ENCODE measurements at regions not wholly inside any gene's neighbourhood (a gene's known extent, or its start where the extent isn't known, plus 50 kb on each side); places are given as distances from the start of the nearest gene placed in this dataset.

DNA sequence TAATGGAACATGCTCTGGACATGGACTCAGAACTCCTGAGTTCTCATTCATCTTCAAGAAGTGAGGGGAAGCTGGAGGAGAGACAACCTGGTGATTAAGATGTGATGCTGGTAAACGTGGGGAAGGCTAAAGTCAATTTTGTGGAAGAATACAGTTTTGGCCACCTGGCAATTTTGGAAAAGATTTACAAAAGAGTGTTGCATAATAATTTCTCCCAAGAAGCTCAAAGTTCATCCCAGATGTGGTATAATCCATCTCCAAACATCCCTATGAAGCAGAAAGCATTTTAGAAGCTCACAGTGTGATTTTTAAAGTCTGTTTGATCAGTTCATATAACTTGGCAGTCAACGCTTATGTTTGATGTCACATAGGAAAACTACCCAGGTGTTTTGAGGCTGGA is 208.7 kb downstream of the LMX1A start:
- Histone ChIP-seq H3K4me1 (no peaks in the 10 kb centered on the region), H3K36me3 (no peaks in the 10 kb centered on the region), H3K9me3 (peaks cover 0 to 2% (median 0%) of the 10 kb centered on the region in 12 donors), H3K27me3 (peaks cover 0 to 25% (median 0%) of the 10 kb centered on the region in 9 donors), H3K27ac (no peak overlapping the region), H3K4me3 (no peak overlapping the region)
- DNase-seq = no peak
- intact Hi-C loops (cut with DNase I) = loop anchor here in 9 of 10 donors (5.0 to 10.0 kb wide), 3 partner anchors 217 to 447 kb away; no protein-coding TSS in a partner anchor
- TF ChIP-seq, protein P1, sequence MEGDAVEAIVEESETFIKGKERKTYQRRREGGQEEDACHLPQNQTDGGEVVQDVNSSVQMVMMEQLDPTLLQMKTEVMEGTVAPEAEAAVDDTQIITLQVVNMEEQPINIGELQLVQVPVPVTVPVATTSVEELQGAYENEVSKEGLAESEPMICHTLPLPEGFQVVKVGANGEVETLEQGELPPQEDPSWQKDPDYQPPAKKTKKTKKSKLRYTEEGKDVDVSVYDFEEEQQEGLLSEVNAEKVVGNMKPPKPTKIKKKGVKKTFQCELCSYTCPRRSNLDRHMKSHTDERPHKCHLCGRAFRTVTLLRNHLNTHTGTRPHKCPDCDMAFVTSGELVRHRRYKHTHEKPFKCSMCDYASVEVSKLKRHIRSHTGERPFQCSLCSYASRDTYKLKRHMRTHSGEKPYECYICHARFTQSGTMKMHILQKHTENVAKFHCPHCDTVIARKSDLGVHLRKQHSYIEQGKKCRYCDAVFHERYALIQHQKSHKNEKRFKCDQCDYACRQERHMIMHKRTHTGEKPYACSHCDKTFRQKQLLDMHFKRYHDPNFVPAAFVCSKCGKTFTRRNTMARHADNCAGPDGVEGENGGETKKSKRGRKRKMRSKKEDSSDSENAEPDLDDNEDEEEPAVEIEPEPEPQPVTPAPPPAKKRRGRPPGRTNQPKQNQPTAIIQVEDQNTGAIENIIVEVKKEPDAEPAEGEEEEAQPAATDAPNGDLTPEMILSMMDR (IDR thresholded peaks at IDR 0.05) = no peak
- TF ChIP-seq POLR2A (IDR thresholded peaks at IDR 0.05) = no peak
- WGBS, 4 donors = 65 to 78% (median 72%) methylated on average over 2 of the region's 2 CpGs
- no peak for ATAC-seq

DNA sequence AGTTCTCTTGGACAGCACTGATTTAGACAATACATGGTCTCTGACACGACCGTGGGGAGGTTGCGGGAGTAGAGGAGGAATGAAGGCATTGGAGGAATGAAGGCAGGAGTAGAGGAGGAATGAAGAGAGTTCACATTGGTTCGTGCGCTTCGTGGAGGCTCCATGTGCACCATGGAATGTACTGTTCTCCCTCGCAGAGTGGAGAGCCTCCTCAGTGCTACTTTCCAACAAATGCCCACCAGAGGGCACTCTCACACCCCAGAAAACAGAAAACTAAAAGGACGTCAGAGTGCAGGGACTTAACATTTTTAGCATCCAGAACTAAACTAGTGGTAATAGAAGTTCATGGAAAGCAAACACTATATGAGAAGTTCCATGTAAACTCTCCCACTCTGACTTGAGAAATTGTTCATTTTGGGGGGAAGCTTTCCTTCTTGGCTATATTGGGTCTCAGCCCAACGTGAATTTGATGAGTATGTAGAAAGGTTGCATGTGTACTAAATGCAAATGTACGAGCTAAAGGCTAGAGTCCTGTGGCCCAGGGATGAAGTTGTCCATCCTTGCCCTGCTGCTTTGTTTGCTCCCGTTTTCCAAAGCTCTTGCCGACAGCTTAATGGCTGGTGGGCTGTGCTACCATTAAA is 211.6 kb downstream of the LMX1A start:
- Histone ChIP-seq H3K4me3 (no peak overlapping the region), H3K36me3 (no peaks in the 10 kb centered on the region), H3K4me1 (no peaks in the 10 kb centered on the region), H3K27ac (no peak overlapping the region), H3K9me3 (peaks cover 0 to 2% (median 0%) of the 10 kb centered on the region in 12 donors), H3K27me3 (peaks cover 0 to 49% (median 10%) of the 10 kb centered on the region in 9 donors)
- intact Hi-C loops (cut with DNase I) = loop anchor here in 9 of 10 donors (2.0 to 10.0 kb wide), 4 partner anchors 220 to 450 kb away; no protein-coding TSS in a partner anchor
- no peak for TF ChIP-seq POLR2A (IDR thresholded peaks at IDR 0.05)
- TF ChIP-seq, protein P1 (IDR thresholded peaks at IDR 0.05) = peak; percentile 53 to 79 (median 68)
- WGBS, 4 donors = 20 to 22% (median 21%) methylated on average over 12 of the region's 12 CpGs
- DNase-seq (peak in 4 of 5 donors; percentile 16 to 37 (median 32)), ATAC-seq (peak in 3 of 4 donors; percentile 62 to 80 (median 72))

DNA sequence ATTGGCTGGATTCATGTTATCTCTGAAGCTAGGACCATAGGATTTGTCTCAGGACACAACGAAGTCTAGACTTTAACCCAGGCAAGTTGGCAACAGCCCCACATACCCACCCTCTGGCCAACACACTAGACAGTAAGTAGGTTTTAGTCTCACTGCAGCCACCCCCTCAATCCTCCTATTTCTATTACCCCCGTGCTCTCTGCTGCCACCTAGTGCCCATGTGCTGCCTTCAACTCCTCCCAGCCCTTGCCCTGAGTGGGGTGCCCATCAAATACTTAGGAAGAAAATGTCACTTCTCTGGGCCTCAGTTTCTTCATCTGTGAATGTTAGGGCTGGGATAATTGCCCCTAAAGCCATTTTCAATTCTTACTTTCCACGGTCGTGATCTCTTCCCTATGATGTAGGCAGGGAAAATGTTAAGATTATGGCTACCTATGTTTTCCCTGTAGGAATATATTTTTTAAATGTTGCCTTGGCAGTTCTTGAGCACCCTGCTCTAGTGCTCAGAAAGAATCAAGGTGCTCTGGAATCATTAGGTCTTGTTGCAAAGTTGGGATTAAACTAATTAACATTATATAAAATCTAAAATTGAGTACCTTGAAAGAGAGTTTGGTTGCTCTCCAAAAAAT is 213.0 kb downstream of the LMX1A start:
- 47 to 52% (median 50%) methylated on average over 4 of the region's 4 CpGs for WGBS, 4 donors
- H3K9me3 ChIP-seq = peaks cover 0 to 2% (median 0%) of the 10 kb centered on the region in 12 donors
- intact Hi-C loops (cut with DNase I) = loop anchor here in 6 of 10 donors (2.0 to 10.0 kb wide), 3 partner anchors 221 to 451 kb away; no protein-coding TSS in a partner anchor
- no peaks in the 10 kb centered on the region for H3K36me3 ChIP-seq
- DNase-seq = no peak
- TF ChIP-seq, protein P1 (IDR thresholded peaks at IDR 0.05) = peak; percentile 18 to 50 (median 38)
- no peak for TF ChIP-seq POLR2A (IDR thresholded peaks at IDR 0.05)
- H3K27me3 ChIP-seq = peaks cover 0 to 58% (median 10%) of the 10 kb centered on the region in 9 donors
- no peaks in the 10 kb centered on the region for H3K4me1 ChIP-seq
- no peak for ATAC-seq
- no peak overlapping the region for H3K4me3 ChIP-seq
- H3K27ac ChIP-seq = no peak overlapping the region

DNA sequence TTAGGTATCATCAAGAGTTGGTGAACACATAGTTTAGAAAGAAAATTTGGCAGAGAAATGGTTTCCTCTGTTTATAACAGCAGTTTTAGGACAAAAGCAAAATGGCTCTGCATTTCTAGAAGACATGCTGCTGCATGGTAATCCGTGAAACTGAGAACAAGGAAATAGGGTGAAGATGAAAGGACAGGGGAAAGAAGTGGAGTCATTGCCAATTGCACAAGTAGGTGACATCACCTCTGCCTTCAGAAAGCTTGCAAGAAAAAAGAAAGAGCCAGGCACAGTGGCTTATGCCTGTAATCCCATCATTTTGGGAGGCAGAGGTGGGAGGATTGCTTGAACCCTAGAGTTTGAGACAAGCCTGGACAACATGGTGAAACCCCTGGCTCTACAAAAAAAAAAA is 217.6 kb downstream of the LMX1A start:
- no peak for TF ChIP-seq POLR2A (IDR thresholded peaks at IDR 0.05)
- TF ChIP-seq, protein P1 (IDR thresholded peaks at IDR 0.05) = no peak
- DNase-seq (no peak), ATAC-seq (no peak)
- Histone ChIP-seq H3K4me1 (no peaks in the 10 kb centered on the region), H3K27me3 (peaks cover 0 to 71% (median 5%) of the 10 kb centered on the region in 9 donors), H3K4me3 (no peak overlapping the region), H3K27ac (no peak overlapping the region), H3K36me3 (no peaks in the 10 kb centered on the region), H3K9me3 (peaks cover 0 to under 1% (median 0%) of the 10 kb centered on the region in 12 donors)
- intact Hi-C loops (cut with DNase I) = no loop called here
- WGBS, 4 donors = 59 to 80% (median 65%) methylated on average over 1 of the region's 1 CpG

All from heart left ventricle (tissue), 16 donors.